ENCODE measurements at regions not wholly inside any gene's neighbourhood (a gene's known extent, or its start where the extent isn't known, plus 50 kb on each side); places are given as distances from the start of the nearest gene placed in this dataset.

DNA sequence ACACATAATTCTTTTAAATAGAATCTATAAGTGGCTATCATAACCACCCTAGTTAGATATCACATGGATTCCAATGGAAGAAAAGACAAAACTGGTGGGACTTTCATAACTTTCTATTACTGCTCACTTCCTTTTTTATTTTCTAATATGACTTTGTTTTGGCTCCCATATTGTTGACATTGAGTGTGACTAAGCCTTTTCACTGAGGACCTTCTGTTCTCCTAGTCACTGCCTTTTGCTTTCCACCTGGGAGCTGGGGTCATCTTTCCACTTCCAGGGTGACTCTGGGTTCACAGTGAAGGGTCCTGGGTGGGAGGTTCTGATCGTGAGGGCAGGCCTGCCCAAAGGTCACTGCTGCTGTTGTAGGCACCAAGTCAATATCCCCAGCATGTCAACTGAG lies 275.8 kb downstream of the TGFB2 start:
- H3K4me2 ChIP-seq (ENCODE audit: insufficient read depth, low read length) = no peak overlapping the region
- no peaks in the 10 kb centered on the region for H3K36me3 ChIP-seq (ENCODE audit: control insufficient read depth, insufficient read depth, low read length)
- no peaks in the 10 kb centered on the region for H3K9me1 ChIP-seq (ENCODE audit: control insufficient read depth, insufficient read depth, low read length)
- DNase-seq (ENCODE audit: extremely low read depth in 1 of 4, low spot score in 3 of 4) (no peak), FAIRE-seq (no peak), ATAC-seq (no peak)
- TF ChIP-seq TAF9B (IDR thresholded peaks at IDR 0.05; ENCODE audit: partially characterized antibody) = no peak
- no peak for TF ChIP-seq ZBTB5 (IDR thresholded peaks at IDR 0.05)
- TF ChIP-seq CHD1 (IDR thresholded peaks at IDR 0.05; ENCODE audit: low read length) = no peak
- TF ChIP-seq ARHGAP35 (IDR thresholded peaks at IDR 0.05; ENCODE audit: partially characterized antibody) = no peak
- no peak for TF ChIP-seq ETV5 (CRISPR knock-in tag; IDR thresholded peaks at IDR 0.05; ENCODE audit: low read depth)
- no peak for TF ChIP-seq ZNF551 (CRISPR knock-in tag; IDR thresholded peaks at IDR 0.05)
- TF ChIP-seq, protein P1, sequence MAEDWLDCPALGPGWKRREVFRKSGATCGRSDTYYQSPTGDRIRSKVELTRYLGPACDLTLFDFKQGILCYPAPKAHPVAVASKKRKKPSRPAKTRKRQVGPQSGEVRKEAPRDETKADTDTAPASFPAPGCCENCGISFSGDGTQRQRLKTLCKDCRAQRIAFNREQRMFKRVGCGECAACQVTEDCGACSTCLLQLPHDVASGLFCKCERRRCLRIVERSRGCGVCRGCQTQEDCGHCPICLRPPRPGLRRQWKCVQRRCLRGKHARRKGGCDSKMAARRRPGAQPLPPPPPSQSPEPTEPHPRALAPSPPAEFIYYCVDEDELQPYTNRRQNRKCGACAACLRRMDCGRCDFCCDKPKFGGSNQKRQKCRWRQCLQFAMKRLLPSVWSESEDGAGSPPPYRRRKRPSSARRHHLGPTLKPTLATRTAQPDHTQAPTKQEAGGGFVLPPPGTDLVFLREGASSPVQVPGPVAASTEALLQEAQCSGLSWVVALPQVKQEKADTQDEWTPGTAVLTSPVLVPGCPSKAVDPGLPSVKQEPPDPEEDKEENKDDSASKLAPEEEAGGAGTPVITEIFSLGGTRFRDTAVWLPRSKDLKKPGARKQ (CRISPR knock-in tag; IDR thresholded peaks at IDR 0.05) = no peak
- no peak for TF ChIP-seq SRF (CRISPR knock-in tag; IDR thresholded peaks at IDR 0.05)
- no peak for TF ChIP-seq CCAR2 (IDR thresholded peaks at IDR 0.05; ENCODE audit: low read depth, low read length)
- no peak for TF ChIP-seq MECOM (CRISPR knock-in tag; IDR thresholded peaks at IDR 0.05)
- TF ChIP-seq LARP7 (IDR thresholded peaks at IDR 0.05) = no peak
- no peak for TF ChIP-seq SRSF3 (IDR thresholded peaks at IDR 0.05; ENCODE audit: insufficient read depth, low read length)
- TF ChIP-seq ZNF224 (CRISPR knock-in tag; IDR thresholded peaks at IDR 0.05) = no peak
- H3K27ac ChIP-seq (ENCODE audit: extremely low read depth, low read depth, low read length) = no peak overlapping the region
- no peaks in the 10 kb centered on the region for H3K4me1 ChIP-seq (replicated peaks in 1 of 2; ENCODE audit: control insufficient read depth in 2 of 2, insufficient read depth in 2 of 2, low read length in 2 of 2)
- whole genome bisulfite sequencing (ENCODE audit: insufficient coverage, low coverage, missing lambda C conversion rate) = 0% methylated on average over 1 of the region's 1 CpG
- ChIA-PET CTCF (ENCODE audit: low intra/inter-chr PET ratio) (no interaction called here), POLR2A (no interaction called here)
- no peaks in the 10 kb centered on the region for H3K9me3 ChIP-seq (replicated peaks; ENCODE audit: control insufficient read depth, insufficient read depth, low read depth, low read length)
- in situ Hi-C loops (cut with MboI) (no loop called here), intact Hi-C loops (cut with micrococcal nuclease) (no loop called here)
- no peak overlapping the region for H2AFZ ChIP-seq (ENCODE audit: low read depth, low read length)
- no peak overlapping the region for H3K4me3 ChIP-seq
- no peaks in the 10 kb centered on the region for H3K79me2 ChIP-seq (ENCODE audit: control insufficient read depth, insufficient read depth, low read length)
- H3K9ac ChIP-seq (ENCODE audit: insufficient read depth in 1 of 2, low read depth in 2 of 2, low read length in 2 of 2) = no peak overlapping the region
- BruUV-seq (replicated peaks) = no TSS peak
- no peaks in the 10 kb centered on the region for H3K27me3 ChIP-seq (ENCODE audit: control insufficient read depth in 2 of 2, insufficient read depth in 2 of 2, low read length in 2 of 2)
- no peaks in the 10 kb centered on the region for H4K20me1 ChIP-seq (replicated peaks; ENCODE audit: control insufficient read depth, insufficient read depth, low read length)
